ENCODE measurements at regions not wholly inside any gene's neighbourhood (a gene's known extent, or its start where the extent isn't known, plus 50 kb on each side); places are given as distances from the start of the nearest gene placed in this dataset.
A peak's percentile ranks its signal among the peaks of the same experiment; 100 is the strongest.
"Not testable (repeated sequence)": the region's sequence is repeated elsewhere in the genome, so short reads cannot be mapped to it uniquely, and the experiment has no call there.

DNA sequence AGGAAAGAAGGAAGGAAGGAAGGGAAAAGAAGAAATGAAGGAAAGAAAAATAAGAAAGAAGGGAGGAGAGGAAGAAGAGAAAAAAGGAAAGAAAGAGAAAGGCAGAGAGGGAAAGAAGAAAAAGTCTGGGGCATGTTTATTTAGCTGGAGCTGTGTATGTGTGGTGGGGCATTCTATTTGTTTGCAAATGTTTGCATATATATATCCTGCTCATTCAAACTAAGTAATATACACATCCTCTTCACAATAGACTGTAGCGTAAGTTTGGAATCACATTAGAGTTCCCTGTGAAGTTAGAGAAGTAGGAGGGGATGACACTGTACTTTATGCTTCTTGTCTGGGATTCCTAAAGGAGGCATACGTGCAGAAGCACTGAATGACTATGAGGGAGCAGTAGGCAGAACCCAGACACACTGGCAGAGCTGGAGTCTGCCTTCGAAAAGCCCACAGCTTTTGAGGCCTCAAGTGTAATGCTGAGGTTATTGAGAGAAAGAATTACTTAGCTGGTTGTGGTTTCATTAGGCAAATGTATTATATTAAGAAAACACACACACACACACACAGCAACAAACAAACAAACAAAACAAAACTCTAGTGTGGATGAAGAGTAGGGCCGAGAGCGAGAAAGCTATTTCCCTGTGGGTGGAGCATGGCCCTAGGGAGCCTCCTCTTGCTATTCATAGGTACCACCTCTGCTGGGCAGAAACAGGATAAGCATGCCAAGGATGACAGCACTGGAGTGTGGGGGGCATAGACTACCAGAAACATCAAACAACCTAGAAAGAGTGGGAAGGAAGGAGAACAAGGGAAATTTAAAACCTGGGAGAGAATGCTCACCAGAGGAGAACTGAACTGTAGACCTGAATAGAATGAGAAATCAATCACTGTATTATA lies 905.1 kb upstream of the NXPH2 start:
- DNase-seq = no peak

DNA sequence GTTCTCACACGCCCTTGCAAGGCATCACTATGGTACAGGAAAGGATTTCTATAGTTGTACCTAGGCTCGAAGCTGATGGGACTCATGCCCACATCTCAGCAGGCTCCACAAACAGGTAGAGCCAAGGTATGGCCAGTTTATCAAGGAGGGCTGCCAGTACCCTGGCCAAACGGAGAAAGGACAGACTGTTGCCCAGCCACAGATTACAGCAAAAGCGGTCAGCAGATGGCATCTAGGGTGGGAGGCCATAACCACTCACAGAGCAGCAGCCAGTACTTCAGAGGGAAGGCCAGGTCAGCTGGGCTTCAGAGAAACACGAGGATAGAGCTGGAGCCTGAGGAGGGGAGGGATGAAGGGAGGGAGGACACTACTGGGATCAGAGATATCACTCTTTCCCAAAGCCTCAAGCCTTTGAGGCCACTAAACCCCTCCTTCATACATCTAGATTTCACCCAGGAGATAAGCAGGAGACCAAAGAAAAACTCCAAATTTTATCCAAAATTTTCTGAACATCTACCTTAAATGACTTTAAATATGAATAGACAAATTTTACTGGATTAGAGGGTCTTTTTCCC lies 904.2 kb upstream of the NXPH2 start:
- no peak for DNase-seq

- DNase-seq = no peak
Observed at GRCh38 chr2:139674577-139674976, 894.4 kb upstream of the NXPH2 start.

- not testable (repeated sequence) for DNase-seq
Observed at GRCh38 chr2:139673447-139673846, 893.3 kb upstream of the NXPH2 start.

GRCh38 chr2:139669675-139670074 lies 889.5 kb upstream of the NXPH2 start:
- no peak for DNase-seq

GRCh38 chr2:139652385-139652784 lies 872.2 kb upstream of the NXPH2 start:
- DNase-seq = no peak

- no peak for DNase-seq
Observed at GRCh38 chr2:139645617-139646016, 865.4 kb upstream of the NXPH2 start.

- DNase-seq = no peak
Observed at GRCh38 chr2:139643139-139643538, 862.9 kb upstream of the NXPH2 start.

- DNase-seq = peak; percentile 55
Observed at GRCh38 chr2:139631966-139632365, 851.8 kb upstream of the NXPH2 start.

DNA sequence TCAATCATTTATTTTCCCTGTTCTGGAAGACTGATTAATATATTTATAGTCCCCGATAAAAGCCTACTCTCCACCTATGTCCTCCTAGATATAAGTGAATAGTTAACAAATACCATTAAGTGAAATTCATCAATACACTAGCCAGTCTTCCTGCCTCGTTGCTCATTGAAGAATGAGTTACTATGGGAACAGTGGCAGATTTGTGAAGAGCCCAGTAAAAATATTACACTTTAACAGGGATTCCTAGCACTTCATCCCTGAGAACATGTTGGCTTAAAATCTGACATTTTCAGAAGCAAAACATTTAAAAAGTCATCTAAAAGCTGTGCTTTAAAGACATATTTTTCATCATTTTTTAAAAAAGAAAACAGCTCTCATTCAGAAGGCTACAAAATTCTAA lies 848.7 kb upstream of the NXPH2 start:
- DNase-seq = no peak

DNA sequence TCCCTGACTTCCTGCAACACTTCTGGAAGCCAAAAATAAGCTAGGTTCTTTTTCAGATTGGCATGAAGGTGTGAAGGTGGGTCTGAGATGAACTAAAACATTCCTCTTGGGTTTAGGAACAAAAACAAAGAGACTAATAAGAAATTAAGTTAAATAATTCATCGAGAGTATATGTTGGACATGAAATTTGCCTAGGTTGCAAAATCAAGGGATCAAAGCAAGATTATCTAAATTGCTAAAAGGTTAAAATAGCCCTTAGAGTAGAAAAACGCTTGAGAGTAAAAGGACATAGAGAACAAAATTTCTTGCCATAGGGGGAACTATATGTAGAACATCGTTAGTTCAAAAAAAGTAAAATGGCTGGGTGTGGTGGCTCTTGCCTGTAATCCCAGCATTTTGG lies 845.9 kb upstream of the NXPH2 start:
- DNase-seq = no peak

- DNase-seq = no peak
Observed at GRCh38 chr2:139622691-139623090, 842.5 kb upstream of the NXPH2 start.

GRCh38 chr2:139617747-139618146 lies 837.6 kb upstream of the NXPH2 start:
- DNase-seq = no peak

GRCh38 chr2:139613264-139613663 lies 833.1 kb upstream of the NXPH2 start:
- DNase-seq = no peak

DNA sequence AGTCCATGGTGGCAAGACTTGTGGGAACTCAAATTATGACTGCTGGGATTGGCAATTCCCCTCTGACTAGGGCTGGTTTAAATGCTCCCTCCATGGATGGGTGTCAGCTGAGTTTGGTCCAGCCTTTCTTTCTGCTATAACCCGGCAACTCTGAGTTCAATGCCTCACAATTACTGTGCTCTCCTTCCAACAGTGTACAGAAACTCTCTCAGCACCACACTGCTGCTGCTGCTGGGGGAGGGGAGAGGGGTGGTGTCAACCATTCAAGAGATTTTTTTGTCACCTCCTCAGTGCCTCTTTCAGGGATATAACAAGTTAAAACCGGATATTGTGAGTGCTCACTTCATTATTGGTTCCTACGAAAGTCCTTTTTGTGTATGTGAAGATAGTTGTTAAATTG lies 830.3 kb upstream of the NXPH2 start:
- no peak for DNase-seq

- DNase-seq = no peak
Observed at GRCh38 chr2:139609109-139609508, 828.9 kb upstream of the NXPH2 start.

DNA sequence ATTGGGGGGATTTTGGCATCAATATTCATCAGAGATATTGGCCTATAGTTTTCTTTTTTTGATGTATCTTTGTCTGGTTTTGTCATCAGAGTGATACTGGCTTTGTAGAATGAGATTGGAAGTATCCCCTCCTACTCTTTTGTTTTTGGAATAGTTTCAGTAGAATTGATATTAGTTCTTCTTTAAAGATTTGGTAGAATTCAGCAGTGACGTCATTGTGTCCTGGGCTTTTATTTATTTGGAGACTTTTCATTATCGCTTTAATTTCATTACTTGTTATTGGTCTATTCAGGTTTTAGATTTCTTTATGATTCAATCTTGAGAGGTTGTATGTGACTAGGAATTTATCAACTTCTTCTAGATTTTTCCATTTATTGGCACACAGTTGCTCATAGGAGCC lies 825.5 kb upstream of the NXPH2 start:
- no peak for DNase-seq

- DNase-seq = no peak
Observed at GRCh38 chr2:139600166-139600565, 820.0 kb upstream of the NXPH2 start.

DNA sequence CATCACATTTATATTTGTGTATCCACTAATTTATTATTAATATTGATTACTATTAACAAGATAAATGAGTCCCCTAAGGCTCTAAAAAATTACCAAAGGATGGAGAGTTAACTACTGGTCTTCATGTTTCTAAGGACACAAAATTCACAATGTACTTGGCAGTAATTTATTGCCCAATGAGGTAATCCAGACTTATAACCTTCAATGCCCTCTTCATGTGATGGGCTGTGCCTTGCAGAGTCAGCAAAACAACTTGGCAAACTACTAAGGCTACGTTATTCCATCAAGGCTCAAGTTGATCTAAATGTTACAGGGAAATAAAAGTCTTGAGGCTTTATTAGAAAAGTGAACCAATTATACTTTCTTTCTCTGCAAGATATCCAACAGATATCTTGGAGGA lies 804.9 kb upstream of the NXPH2 start:
- no peak for DNase-seq

DNA sequence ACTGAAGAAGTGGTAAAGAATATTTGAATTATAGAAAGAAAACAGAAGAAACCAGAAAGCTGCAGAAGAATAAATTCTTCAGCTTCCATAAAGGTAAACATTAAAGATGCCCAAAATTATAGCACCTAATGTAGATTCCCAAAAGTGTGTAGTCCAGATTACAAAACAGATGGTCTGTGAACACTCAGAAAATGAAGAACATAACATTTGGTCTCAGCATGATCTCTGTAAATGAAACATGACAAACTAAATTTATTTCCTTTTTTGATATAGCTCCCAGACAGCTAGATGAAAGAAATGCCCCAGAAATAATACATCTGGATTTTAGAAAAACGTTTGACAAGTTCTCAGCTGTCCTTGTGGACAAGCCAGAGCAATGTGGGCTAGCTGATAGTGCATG lies 794.2 kb upstream of the NXPH2 start:
- no peak for DNase-seq

GRCh38 chr2:139556789-139557188 lies 776.6 kb upstream of the NXPH2 start:
- DNase-seq = no peak

DNA sequence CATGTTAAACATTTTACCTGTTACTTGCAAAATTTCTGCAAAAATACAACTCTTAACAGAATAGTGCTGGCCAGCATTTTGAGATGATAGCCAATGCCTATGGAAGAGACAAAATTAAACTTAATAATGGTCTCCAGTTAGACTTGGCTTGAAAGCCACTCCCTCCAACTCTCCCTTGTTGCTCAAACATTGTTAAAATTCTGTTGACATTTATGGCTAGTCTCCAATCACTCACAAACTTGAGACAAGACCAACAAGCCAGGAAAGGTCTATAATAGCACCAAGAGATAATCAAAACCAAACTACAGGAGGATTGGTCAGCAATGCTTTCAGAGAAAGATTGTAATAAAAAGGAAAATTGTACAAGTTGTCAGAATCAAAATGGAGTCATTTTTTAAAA lies 770.7 kb upstream of the NXPH2 start:
- no peak for DNase-seq

DNA sequence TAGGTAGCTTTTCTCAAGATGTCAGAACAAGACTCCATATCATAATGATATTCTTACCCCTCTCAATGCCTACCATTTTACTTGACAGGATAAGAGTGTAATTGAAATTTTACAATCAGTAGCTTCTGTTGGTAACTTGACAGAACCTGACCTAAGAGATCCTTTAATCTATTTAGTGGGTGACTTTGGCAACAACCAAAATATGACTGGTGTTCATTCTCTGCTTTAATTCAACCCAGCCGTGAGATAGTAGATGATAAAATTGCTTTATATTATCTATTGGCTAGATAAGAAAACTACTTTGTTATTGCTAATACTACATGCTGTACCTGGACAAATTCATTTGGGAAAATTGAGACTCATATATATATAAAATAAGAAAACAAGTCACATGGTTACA lies 770.2 kb upstream of the NXPH2 start:
- DNase-seq = no peak

DNA sequence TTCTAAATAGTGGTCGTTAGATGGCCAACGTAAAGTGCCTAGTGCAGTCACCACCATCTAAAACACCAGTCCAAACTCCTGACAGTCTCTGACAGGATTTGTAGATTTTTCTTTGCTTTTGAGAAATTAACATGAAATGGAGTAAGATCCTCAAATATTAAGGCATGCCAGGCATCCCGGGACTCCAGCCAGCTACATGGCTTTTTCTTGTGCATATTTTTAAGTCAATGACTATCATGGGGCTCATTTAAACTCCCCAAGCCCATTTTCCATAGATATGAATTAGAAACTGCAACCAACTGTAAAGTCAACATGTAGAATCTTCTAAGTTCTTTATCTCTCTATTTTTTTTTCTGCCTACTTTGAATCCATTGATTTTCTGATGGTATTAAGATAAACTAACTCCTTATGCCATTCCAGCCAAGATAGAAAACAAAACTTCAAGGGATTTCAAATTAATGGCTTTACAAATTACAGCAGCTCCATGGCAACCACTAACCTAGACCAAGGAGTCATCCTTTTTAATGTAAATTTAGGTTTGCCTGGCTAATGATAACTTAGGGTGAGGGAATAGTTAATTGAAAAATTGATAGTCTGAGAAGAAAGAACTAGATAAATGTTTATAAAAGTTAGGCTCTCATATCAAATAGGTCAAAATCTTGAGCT lies 764.1 kb upstream of the NXPH2 start:
- peak; percentile 2 for DNase-seq

Data from skin of body (tissue), 1 donor.